Nephron (organoid): ENCODE measurements at regions not wholly inside any gene's neighbourhood (a gene's known extent, or its start where the extent isn't known, plus 50 kb on each side); places are given as distances from the start of the nearest gene placed in this dataset.

Experiments used
- H3K27ac Mint-ChIP-seq, 3 experiments: 2 replicates each; pipeline ENCODE4 v1.8.0; 2020; ENCODE audit warnings: mixed read lengths in 3 of 3, mild to moderate bottlenecking in 2 of 3, moderate library complexity in 1 of 3
- H3K27me3 Mint-ChIP-seq: 2 replicates; pipeline ENCODE4 v1.8.0; 2021; ENCODE audit warnings: low read depth, mild to moderate bottlenecking, moderate library complexity, mixed read lengths
- H3K36me3 Mint-ChIP-seq: 2 replicates; pipeline ENCODE4 v1.8.0; 2020; ENCODE audit warnings: low read depth, mixed read lengths
- H3K4me1 Mint-ChIP-seq: 2 replicates; pipeline ENCODE4 v1.8.0; 2020; ENCODE audit warnings: mixed read lengths
- H3K4me3 Mint-ChIP-seq, 3 experiments: 2 replicates each; pipeline ENCODE4 v1.8.0; 2020; ENCODE audit warnings: mild to moderate bottlenecking in 3 of 3, mixed read lengths in 3 of 3, moderate library complexity in 2 of 3
- H3K9me3 Mint-ChIP-seq: 2 replicates; pipeline ENCODE4 v1.8.0; 2020; ENCODE audit warnings: mixed read lengths
- TF ChIP-seq, protein P1 (sequence below), 3 experiments: fragments of 200-600 bp; sonication (generic); IDR thresholded peaks; one replicate each; pipeline ENCODE4 v1.5.0; 2021; ENCODE audit warnings: antibody characterized with exemption in 3 of 3; ENCODE audit not compliant: unreplicated experiment in 3 of 3

DNA sequence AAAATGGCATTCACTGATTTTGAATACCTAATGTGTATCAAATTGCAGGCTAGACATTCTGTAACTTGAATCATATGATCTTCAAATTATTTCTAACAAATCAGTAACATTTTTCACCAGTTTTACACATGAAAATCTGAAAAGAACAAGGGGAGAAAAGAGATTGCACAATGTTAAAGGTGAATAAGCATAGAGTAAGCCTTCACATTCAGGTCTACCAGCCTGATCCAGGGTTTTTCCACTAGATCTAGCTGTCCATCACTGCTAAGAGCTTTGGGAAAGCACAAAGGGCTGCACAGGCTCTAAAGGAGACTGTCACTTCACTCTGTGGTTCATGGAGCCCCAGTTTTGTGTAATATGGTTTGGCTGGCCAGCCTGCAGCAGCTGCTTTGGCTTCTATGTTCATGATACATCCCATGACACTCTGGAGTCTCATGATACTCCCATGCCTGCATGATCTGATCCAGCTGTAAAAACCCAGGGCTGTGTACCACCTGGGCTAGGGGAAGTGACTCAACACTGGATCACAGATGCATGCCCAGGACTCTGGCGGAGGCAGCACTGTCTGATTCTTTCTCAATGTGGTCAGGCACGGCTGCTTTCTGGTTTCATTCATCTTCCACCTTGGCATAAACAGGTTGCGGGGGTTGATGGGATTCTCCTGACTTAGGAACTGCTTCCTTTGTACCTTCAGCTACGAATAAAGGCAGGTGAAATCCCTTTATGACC is 859.7 kb downstream of the GALC start:
- Mint-ChIP-seq H3K4me1 (peaks cover 19% of the 10 kb centered on the region), H3K27ac (no peak overlapping the region), H3K36me3 (no peaks in the 10 kb centered on the region), H3K4me3 (no peak overlapping the region), H3K27me3 (no peaks in the 10 kb centered on the region), H3K9me3 (no peaks in the 10 kb centered on the region)
- TF ChIP-seq, protein P1, sequence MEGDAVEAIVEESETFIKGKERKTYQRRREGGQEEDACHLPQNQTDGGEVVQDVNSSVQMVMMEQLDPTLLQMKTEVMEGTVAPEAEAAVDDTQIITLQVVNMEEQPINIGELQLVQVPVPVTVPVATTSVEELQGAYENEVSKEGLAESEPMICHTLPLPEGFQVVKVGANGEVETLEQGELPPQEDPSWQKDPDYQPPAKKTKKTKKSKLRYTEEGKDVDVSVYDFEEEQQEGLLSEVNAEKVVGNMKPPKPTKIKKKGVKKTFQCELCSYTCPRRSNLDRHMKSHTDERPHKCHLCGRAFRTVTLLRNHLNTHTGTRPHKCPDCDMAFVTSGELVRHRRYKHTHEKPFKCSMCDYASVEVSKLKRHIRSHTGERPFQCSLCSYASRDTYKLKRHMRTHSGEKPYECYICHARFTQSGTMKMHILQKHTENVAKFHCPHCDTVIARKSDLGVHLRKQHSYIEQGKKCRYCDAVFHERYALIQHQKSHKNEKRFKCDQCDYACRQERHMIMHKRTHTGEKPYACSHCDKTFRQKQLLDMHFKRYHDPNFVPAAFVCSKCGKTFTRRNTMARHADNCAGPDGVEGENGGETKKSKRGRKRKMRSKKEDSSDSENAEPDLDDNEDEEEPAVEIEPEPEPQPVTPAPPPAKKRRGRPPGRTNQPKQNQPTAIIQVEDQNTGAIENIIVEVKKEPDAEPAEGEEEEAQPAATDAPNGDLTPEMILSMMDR (IDR thresholded peaks at IDR 0.05; ENCODE audit: unreplicated experiment in 3 of 3): no peak

DNA sequence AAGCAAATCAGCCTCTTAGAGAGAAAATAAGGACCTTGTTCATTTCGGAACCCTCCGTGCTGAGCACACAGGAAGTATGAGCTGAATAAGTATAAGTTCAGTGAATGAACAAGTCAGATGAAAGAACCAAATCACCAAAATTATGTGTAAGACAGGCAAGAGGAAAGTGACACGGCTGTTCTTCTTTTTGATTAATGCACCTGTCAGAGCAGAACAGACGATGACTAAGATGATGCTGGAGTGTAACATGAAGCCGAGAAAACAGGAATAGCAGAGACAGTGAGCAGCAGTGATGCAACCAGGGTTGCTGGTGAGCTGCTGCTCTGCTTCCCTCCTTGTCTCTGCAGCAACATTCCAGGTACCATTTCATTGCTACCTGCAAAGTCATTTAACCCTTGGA is 861.1 kb downstream of the GALC start:
- Mint-ChIP-seq H3K9me3 (no peaks in the 10 kb centered on the region), H3K4me1 (peaks cover 19% of the 10 kb centered on the region), H3K36me3 (no peaks in the 10 kb centered on the region), H3K27me3 (no peaks in the 10 kb centered on the region), H3K27ac (peak overlapping the region; percentile 10 to 84 (median 20)), H3K4me3 (peak overlapping the region in 2 of 3 experiments; percentile 2 to 13)
- TF ChIP-seq, protein P1 (IDR thresholded peaks at IDR 0.05; ENCODE audit: unreplicated experiment in 3 of 3): no peak

DNA sequence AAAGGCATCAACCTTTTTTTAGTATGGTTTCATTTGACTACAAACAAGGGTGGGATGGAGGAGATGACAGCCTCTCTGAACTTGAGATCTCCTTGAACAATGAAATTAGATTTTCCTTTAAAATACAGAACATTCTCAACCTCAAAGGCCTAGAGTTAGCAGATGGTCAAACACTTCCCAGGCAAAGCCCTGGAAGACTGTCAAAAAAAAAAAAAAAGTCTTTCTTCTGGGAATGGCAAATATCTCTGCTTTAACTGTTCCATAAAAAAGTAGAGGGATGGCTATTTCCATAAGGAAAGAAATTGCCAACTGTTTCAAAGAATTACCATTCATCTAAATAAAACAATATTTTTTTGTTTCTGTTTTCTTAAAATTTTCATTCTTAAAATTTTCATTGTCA is 870.8 kb downstream of the GALC start:
- no peaks in the 10 kb centered on the region for H3K36me3 Mint-ChIP-seq
- H3K4me3 Mint-ChIP-seq: no peak overlapping the region
- peaks cover 2% of the 10 kb centered on the region for H3K9me3 Mint-ChIP-seq
- H3K27me3 Mint-ChIP-seq: no peaks in the 10 kb centered on the region
- no peak overlapping the region for H3K27ac Mint-ChIP-seq
- no peaks in the 10 kb centered on the region for H3K4me1 Mint-ChIP-seq
- TF ChIP-seq, protein P1 (IDR thresholded peaks at IDR 0.05; ENCODE audit: unreplicated experiment in 3 of 3): no peak

DNA sequence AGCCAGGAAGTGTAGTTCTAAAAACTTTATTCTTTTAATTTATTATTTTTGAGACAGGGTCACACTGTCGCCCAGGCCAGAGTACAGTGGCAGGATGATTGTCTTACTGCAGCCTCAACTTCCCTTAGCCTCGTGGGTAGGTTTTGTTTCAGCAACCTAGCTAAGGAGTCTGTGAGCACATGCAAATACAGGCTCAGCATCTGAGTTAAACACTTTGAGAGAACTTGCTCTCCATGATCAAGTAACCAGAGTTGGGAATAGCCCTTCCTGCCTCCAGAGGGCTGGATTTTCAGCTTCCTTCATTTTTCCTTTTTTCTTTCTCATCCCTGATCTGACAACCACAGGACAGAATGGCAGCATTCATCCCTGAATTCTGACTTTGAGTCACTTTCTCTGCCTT is 871.3 kb downstream of the GALC start:
- no peak overlapping the region for H3K27ac Mint-ChIP-seq
- TF ChIP-seq, protein P1 (IDR thresholded peaks at IDR 0.05; ENCODE audit: unreplicated experiment in 3 of 3): no peak
- H3K4me3 Mint-ChIP-seq: no peak overlapping the region
- no peaks in the 10 kb centered on the region for H3K27me3 Mint-ChIP-seq
- H3K36me3 Mint-ChIP-seq: no peaks in the 10 kb centered on the region
- H3K9me3 Mint-ChIP-seq: peaks cover 2% of the 10 kb centered on the region
- no peaks in the 10 kb centered on the region for H3K4me1 Mint-ChIP-seq

DNA sequence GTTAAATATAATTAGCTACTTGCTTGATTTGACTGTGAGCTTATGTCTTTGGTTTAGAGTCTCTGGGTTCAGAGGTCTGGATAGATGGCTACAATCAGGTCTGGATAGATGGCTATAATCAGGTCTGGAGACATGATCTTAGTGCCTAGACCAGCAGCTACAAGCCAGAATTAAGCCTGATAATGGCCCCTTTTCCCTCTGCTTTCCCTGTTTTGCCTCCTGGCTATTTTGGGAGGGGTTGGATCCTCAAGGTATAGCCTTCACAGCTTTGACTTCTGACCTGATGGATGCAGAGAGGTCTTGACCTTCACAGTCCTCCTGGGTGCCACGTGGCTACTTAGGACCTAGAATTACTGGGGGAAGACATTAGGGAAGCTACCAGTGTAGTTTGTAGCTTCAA is 877.7 kb downstream of the GALC start:
- no peak overlapping the region for H3K4me3 Mint-ChIP-seq
- TF ChIP-seq, protein P1 (IDR thresholded peaks at IDR 0.05; ENCODE audit: unreplicated experiment in 3 of 3): no peak
- H3K27ac Mint-ChIP-seq: no peak overlapping the region
- H3K36me3 Mint-ChIP-seq: no peaks in the 10 kb centered on the region
- H3K4me1 Mint-ChIP-seq: peaks cover 5% of the 10 kb centered on the region
- peaks cover 2% of the 10 kb centered on the region for H3K9me3 Mint-ChIP-seq
- no peaks in the 10 kb centered on the region for H3K27me3 Mint-ChIP-seq

DNA sequence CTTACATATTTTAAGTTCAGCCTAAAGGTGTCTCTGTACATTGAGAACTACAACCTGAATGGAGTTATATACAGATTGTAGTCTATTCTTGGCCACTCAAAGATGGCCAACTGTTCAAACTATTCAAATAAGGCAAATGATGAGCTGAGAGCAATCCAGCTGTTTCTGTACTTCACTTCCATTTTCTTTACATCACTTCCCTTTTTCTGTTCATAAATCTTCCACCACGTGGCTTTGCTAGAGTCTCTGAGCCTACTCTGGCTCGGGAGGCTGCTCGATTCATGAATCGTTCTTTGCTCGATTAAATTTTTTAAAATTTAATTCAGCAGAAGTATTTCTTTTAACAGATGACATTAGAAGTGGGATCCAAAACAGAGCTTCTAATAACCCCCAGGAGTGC is 879.7 kb downstream of the GALC start:
- no peak overlapping the region for H3K4me3 Mint-ChIP-seq
- TF ChIP-seq, protein P1 (IDR thresholded peaks at IDR 0.05; ENCODE audit: unreplicated experiment in 3 of 3): no peak
- H3K27ac Mint-ChIP-seq: no peak overlapping the region
- H3K36me3 Mint-ChIP-seq: no peaks in the 10 kb centered on the region
- H3K27me3 Mint-ChIP-seq: no peaks in the 10 kb centered on the region
- peaks cover 5% of the 10 kb centered on the region for H3K4me1 Mint-ChIP-seq
- peaks cover 2% of the 10 kb centered on the region for H3K9me3 Mint-ChIP-seq
